Left lung (tissue), 4 donors: ENCODE measurements at regions not wholly inside any gene's neighbourhood (a gene's known extent, or its start where the extent isn't known, plus 50 kb on each side); places are given as distances from the start of the nearest gene placed in this dataset.

Experiments used
- ATAC-seq: fragments of 200-7000 bp; cut with Tn5 transposase; one replicate; pipeline ENCODE4 v1.9.1; 2020; ENCODE audit warnings: moderate library complexity
- DNase-seq, 4 donors: peaks; one replicate each; pipeline ENCODE4 v3.0.0-alpha.2; 2013 to 2020
- H3K27ac ChIP-seq, 2 donors: fragments of 200-600 bp; sonication (generic) in 1 of 2; one replicate each; pipeline versions ENCODE4 v1.5.0 to v1.8.0; 2020 to 2021
- H3K27me3 ChIP-seq, 2 donors: fragments of 200-600 bp; sonication (generic) in 1 of 2; one replicate each; pipeline versions ENCODE4 v1.5.0 to v1.8.0; 2020 to 2021
- H3K36me3 ChIP-seq, 2 donors: fragments of 200-600 bp; sonication (generic) in 1 of 2; one replicate each; pipeline versions ENCODE4 v1.5.0 to v1.8.0; 2020 to 2021
- H3K4me1 ChIP-seq, 2 donors: fragments of 200-600 bp; one replicate each; pipeline ENCODE4 v1.8.0; 2021
- H3K4me3 ChIP-seq, 2 donors: fragments of 200-600 bp; sonication (generic) in 1 of 2; one replicate each; pipeline versions ENCODE4 v1.5.0 to v1.8.0; 2020 to 2021; ENCODE audit warnings: mild to moderate bottlenecking in 1 of 2
- H3K9me3 ChIP-seq, 2 donors: fragments of 200-600 bp; sonication (generic) in 1 of 2; one replicate each; pipeline versions ENCODE4 v1.5.0 to v1.8.0; 2020 to 2021
- CTCF ChIP-seq, 2 donors: fragments of 200-600 bp; sonication (generic) in 1 of 2; IDR thresholded peaks; one replicate each; pipeline versions ENCODE4 v1.5.0 to v1.8.0; 2021; ENCODE audit warnings: antibody characterized with exemption in 2 of 2
- intact Hi-C, 2 donors: fragments of 100-400 bp; cut with DNase I; formaldehyde crosslinking; loops; one replicate each; pipeline versions ENCODE4 v1.11.2 to v1.14.2; 2022
- donor health status: DM: no; HTN: yes; CAD: no.
- donor health status: DM: no; HTN: no; CAD: no.

- DNase-seq, result no peak
- Histone ChIP-seq H3K4me3 (no peak overlapping the region), H3K4me1 (no peaks in the 10 kb centered on the region), H3K9me3 (no peaks in the 10 kb centered on the region), H3K27me3 (no peaks in the 10 kb centered on the region), H3K27ac (no peak overlapping the region), H3K36me3 (no peaks in the 10 kb centered on the region)
- intact Hi-C loops, result no loop called here
- no peak for TF ChIP-seq CTCF (IDR thresholded peaks at IDR 0.05)
- peak; percentile 22 for ATAC-seq
These were observed 224.2 kb downstream of the CLIC5 start for GRCh38 chr6:45791211-45792168.

- Histone ChIP-seq H3K27me3 (no peaks in the 10 kb centered on the region), H3K4me3 (no peak overlapping the region), H3K4me1 (no peaks in the 10 kb centered on the region), H3K36me3 (no peaks in the 10 kb centered on the region), H3K27ac (no peak overlapping the region), H3K9me3 (no peaks in the 10 kb centered on the region)
- no peak for DNase-seq
- TF ChIP-seq CTCF (IDR thresholded peaks at IDR 0.05), result no peak
- no peak for ATAC-seq
- intact Hi-C loops, result no loop called here
These were observed 226.4 kb downstream of the CLIC5 start for GRCh38 chr6:45789238-45789637.

GRCh38 chr6:45787384-45787783 lies 228.3 kb downstream of the CLIC5 start:
- H3K27me3 ChIP-seq, result no peaks in the 10 kb centered on the region
- no peak for TF ChIP-seq CTCF (IDR thresholded peaks at IDR 0.05)
- intact Hi-C loops, result no loop called here
- no peak overlapping the region for H3K27ac ChIP-seq
- no peaks in the 10 kb centered on the region for H3K4me1 ChIP-seq
- ATAC-seq (no peak), DNase-seq (no peak)
- H3K36me3 ChIP-seq, result no peaks in the 10 kb centered on the region
- H3K4me3 ChIP-seq, result no peak overlapping the region
- no peaks in the 10 kb centered on the region for H3K9me3 ChIP-seq

- H3K27me3 ChIP-seq, result no peaks in the 10 kb centered on the region
- H3K4me3 ChIP-seq, result no peak overlapping the region
- intact Hi-C loops, result no loop called here
- H3K9me3 ChIP-seq, result no peaks in the 10 kb centered on the region
- no peak overlapping the region for H3K27ac ChIP-seq
- no peaks in the 10 kb centered on the region for H3K4me1 ChIP-seq
- H3K36me3 ChIP-seq, result no peaks in the 10 kb centered on the region
- no peak for DNase-seq
- no peak for ATAC-seq
- no peak for TF ChIP-seq CTCF (IDR thresholded peaks at IDR 0.05)
These were observed 229.3 kb downstream of the CLIC5 start for GRCh38 chr6:45786355-45786781.

GRCh38 chr6:45784250-45784649 lies 231.4 kb downstream of the CLIC5 start:
- Histone ChIP-seq H3K27me3 (no peaks in the 10 kb centered on the region), H3K27ac (no peak overlapping the region), H3K9me3 (no peaks in the 10 kb centered on the region), H3K4me3 (no peak overlapping the region), H3K4me1 (no peaks in the 10 kb centered on the region), H3K36me3 (no peaks in the 10 kb centered on the region)
- ATAC-seq, result no peak
- DNase-seq, result no peak
- TF ChIP-seq CTCF (IDR thresholded peaks at IDR 0.05), result no peak
- intact Hi-C loops, result no loop called here
